Body of pancreas (tissue), 4 donors: ENCODE measurements at regions not wholly inside any gene's neighbourhood (a gene's known extent, or its start where the extent isn't known, plus 50 kb on each side); places are given as distances from the start of the nearest gene placed in this dataset.

ENCODE experiments used
- CTCF ChIP-seq, 7 experiments: fragments of 450-650 bp in 4 of 7; fragments of 200-600 bp in 3 of 7; sonication (generic) in 3 of 7; IDR thresholded peaks; one replicate each; pipeline ENCODE4 v1.5.1; 2016 to 2019; ENCODE audit warnings: antibody characterized with exemption in 7 of 7
- POLR2A ChIP-seq, 3 donors: fragments of 450-650 bp; IDR thresholded peaks; one replicate each; pipeline ENCODE4 v1.6.1; 2016; ENCODE audit warnings: antibody characterized with exemption in 3 of 3, mild to moderate bottlenecking in 2 of 3

- TF ChIP-seq POLR2A (IDR thresholded peaks at IDR 0.05): no peak
- TF ChIP-seq CTCF (IDR thresholded peaks at IDR 0.05): no peak
These were observed 213.7 kb downstream of the B3GLCT start for GRCh38 chr13:31413516-31413915.
